SU-DHL-6 (cell line): ENCODE measurements at regions not wholly inside any gene's neighbourhood (a gene's known extent, or its start where the extent isn't known, plus 50 kb on each side); places are given as distances from the start of the nearest gene placed in this dataset.

Source experiments
- H2AFZ ChIP-seq: fragments of 200-600 bp; sonication (generic); 2 replicates; pipeline ENCODE4 v1.6.1; 2014; ENCODE audit warnings: low read depth, mild to moderate bottlenecking, moderate library complexity, mixed read lengths, antibody characterized with exemption, low read length; ENCODE audit not compliant: severe bottlenecking
- H3F3A ChIP-seq: fragments of 200-600 bp; shearing (Covaris generic); 2 replicates; pipeline ENCODE4 v1.6.0; 2016; ENCODE audit warnings: antibody characterized with exemption, mild to moderate bottlenecking; ENCODE audit not compliant: insufficient read depth
- H3K27ac ChIP-seq: fragments of 200-600 bp; sonication (generic); 2 replicates; pipeline ENCODE4 v1.5.1; 2016; ENCODE audit warnings: low read depth, mild to moderate bottlenecking, low read length, moderate library complexity, mixed read lengths
- H3K27me3 ChIP-seq: fragments of 200-600 bp; sonication (generic), shearing (Covaris generic); 2 replicates; pipeline ENCODE4 v1.6.0; 2014; ENCODE audit warnings: mild to moderate bottlenecking, low read length
- H3K36me3 ChIP-seq: fragments of 200-600 bp; sonication (generic); 2 replicates; pipeline ENCODE4 v1.6.1; 2014; ENCODE audit warnings: mild to moderate bottlenecking, low read length, mixed read lengths
- H3K4me2 ChIP-seq: fragments of 300-600, 200-600 bp; shearing (Covaris generic), sonication (generic); 2 replicates; pipeline ENCODE4 v1.6.0; 2014; ENCODE audit warnings: low read length, low read depth, mild to moderate bottlenecking; ENCODE audit not compliant: poor library complexity, severe bottlenecking
- H3K4me3 ChIP-seq: fragments of 200-600 bp; sonication (generic); 2 replicates; pipeline ENCODE4 v1.5.1; 2014; ENCODE audit warnings: antibody characterized with exemption, low read length, mild to moderate bottlenecking, mixed read lengths; ENCODE audit not compliant: insufficient read depth, poor library complexity, severe bottlenecking
- H3K79me2 ChIP-seq: fragments of 200-600 bp; sonication (generic); 2 replicates; pipeline ENCODE4 v1.6.1; 2014; ENCODE audit warnings: mild to moderate bottlenecking, low read length, moderate library complexity; ENCODE audit not compliant: insufficient read depth
- H3K9ac ChIP-seq: fragments of 200-600 bp; sonication (generic); 2 replicates; pipeline ENCODE4 v1.7.0; 2014; ENCODE audit warnings: mild to moderate bottlenecking, low read length
- H3K9me2 ChIP-seq: fragments of 200-600 bp; sonication (generic); replicated peaks from 2 replicates; pipeline ENCODE4 v1.6.1; 2014; ENCODE audit warnings: low read length; ENCODE audit not compliant: insufficient read depth
- H3K9me3 ChIP-seq: fragments of 200-600 bp; sonication (generic); 2 replicates; pipeline ENCODE4 v1.6.1; 2014; ENCODE audit warnings: low read length, mixed read lengths; ENCODE audit not compliant: insufficient read depth
- H4K20me1 ChIP-seq: fragments of 200-600 bp; sonication (generic); 2 replicates; pipeline ENCODE4 v1.6.1; 2014; ENCODE audit warnings: low read depth, mild to moderate bottlenecking, antibody characterized with exemption, low read length, moderate library complexity, mixed read lengths
- CTCF ChIP-seq: fragments of 200-600 bp; sonication (generic); IDR thresholded peaks from one replicate; pipeline ENCODE4 v1.5.1; 2017; ENCODE audit warnings: antibody characterized with exemption, mild to moderate bottlenecking, low read length, moderate library complexity; ENCODE audit not compliant: insufficient read depth, poor library complexity, severe bottlenecking
- EZH2phosphoT487 ChIP-seq: fragments of 200-600 bp; sonication (generic), shearing (Covaris generic); conservative IDR thresholded peaks from 2 replicates; pipeline ENCODE4 v1.6.1; 2018; ENCODE audit warnings: mild to moderate bottlenecking, antibody characterized with exemption, low read length, moderate library complexity, mixed read lengths

- H3K9ac ChIP-seq = no peak overlapping the region
- TF ChIP-seq CTCF (no peak), EZH2phosphoT487 (no peak)
- H3K9me2 ChIP-seq = no peaks in the 10 kb centered on the region
- H4K20me1 ChIP-seq = no peaks in the 10 kb centered on the region
- H3K27me3 ChIP-seq = no peaks in the 10 kb centered on the region
- H3K79me2 ChIP-seq = no peaks in the 10 kb centered on the region
- H2AFZ ChIP-seq = no peak overlapping the region
- no peak overlapping the region for H3K4me2 ChIP-seq
- H3F3A ChIP-seq = no peaks in the 10 kb centered on the region
- no peaks in the 10 kb centered on the region for H3K9me3 ChIP-seq
- no peak overlapping the region for H3K4me3 ChIP-seq
- no peak overlapping the region for H3K27ac ChIP-seq
- no peaks in the 10 kb centered on the region for H3K36me3 ChIP-seq
Measured at GRCh38 chr2:133927894-133928293, 326.0 kb upstream of the MGAT5 start.

- Histone ChIP-seq H3K4me2 (no peak overlapping the region), H3K27ac (no peak overlapping the region), H3K36me3 (no peaks in the 10 kb centered on the region), H3F3A (no peaks in the 10 kb centered on the region), H3K9ac (no peak overlapping the region), H3K27me3 (no peaks in the 10 kb centered on the region), H3K4me3 (no peak overlapping the region), H3K79me2 (no peaks in the 10 kb centered on the region), H2AFZ (no peak overlapping the region), H4K20me1 (no peaks in the 10 kb centered on the region), H3K9me3 (no peaks in the 10 kb centered on the region), H3K9me2 (no peaks in the 10 kb centered on the region)
- TF ChIP-seq CTCF (no peak), EZH2phosphoT487 (no peak)
Measured at GRCh38 chr2:133936096-133936495, 317.8 kb upstream of the MGAT5 start.

GRCh38 chr2:133936601-133937000 is 317.3 kb upstream of the MGAT5 start:
- no peak for TF ChIP-seq CTCF
- TF ChIP-seq EZH2phosphoT487 = no peak
- Histone ChIP-seq H3F3A (no peaks in the 10 kb centered on the region), H3K4me3 (no peak overlapping the region), H3K9ac (no peak overlapping the region), H4K20me1 (no peaks in the 10 kb centered on the region), H3K9me3 (no peaks in the 10 kb centered on the region), H3K27me3 (no peaks in the 10 kb centered on the region), H3K79me2 (no peaks in the 10 kb centered on the region), H3K36me3 (no peaks in the 10 kb centered on the region), H2AFZ (no peak overlapping the region), H3K27ac (no peak overlapping the region), H3K4me2 (no peak overlapping the region), H3K9me2 (no peaks in the 10 kb centered on the region)
